EL (cell line): ENCODE measurements at regions not wholly inside any gene's neighbourhood (a gene's known extent, or its start where the extent isn't known, plus 50 kb on each side); places are given as distances from the start of the nearest gene placed in this dataset.
"Not testable (repeated sequence)": the region's sequence is repeated elsewhere in the genome, so short reads cannot be mapped to it uniquely, and the experiment has no call there.

Experiments
- DNase-seq: peaks from one replicate; pipeline ENCODE4 v3.0.0-alpha.2; 2016

DNA sequence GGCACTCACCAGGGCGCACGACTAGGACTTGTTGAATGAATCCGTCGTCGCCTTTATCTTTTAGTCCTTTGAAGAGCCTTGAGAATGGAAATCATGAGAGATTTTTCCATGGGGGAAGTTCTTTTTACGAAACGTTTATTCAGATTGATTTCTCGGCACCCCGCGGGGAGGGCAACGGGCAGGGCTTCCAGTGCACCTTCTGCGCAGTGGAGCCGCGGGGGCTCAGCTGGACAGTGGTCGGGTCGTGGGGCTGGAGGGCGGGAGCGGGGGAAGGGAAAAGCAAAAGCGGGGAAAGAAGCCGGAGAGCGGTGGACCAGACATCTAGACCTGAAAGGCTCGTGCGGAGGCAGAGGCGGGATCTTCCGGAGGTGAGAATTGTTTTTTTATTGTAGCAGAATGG lies 50.6 kb upstream of the NBPF20 start:
- not testable (repeated sequence) for DNase-seq

DNA sequence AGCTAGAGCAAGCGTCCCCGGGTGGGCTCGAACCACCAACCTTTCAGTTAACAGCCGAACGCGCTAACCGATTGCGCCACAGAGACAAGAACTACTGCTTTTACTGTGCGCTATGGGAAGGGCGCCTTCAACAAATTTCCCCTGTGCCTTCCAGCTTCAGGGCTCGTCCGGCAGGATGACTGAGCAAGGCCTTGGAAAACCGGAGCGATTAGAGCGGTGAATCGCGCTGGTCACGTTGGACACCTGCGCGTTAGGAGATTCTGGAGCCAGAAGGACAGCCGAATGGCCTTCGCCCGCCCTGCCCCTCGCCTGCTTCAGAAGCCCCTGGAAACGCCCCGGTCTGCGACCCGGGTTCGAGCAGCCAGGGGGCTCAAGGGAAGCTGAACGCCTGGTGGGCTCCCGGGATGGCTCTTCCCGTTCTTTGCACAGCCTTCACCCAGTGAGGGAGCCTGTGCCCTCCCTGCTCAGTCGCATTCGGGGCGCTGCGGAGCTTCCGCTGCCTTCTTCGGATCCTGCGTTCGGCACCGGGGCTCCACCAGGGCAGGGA lies 50.0 kb upstream of the NBPF20 start:
- peak; percentile 49 for DNase-seq
